Immature natural killer cell (primary cell): ENCODE measurements at regions not wholly inside any gene's neighbourhood (a gene's known extent, or its start where the extent isn't known, plus 50 kb on each side); places are given as distances from the start of the nearest gene placed in this dataset.

Experiments used
- DNase-seq, 3 donors: peaks; one replicate each; pipeline ENCODE4 v3.0.0; 2022; ENCODE audit warnings: mixed read lengths in 1 of 3
- H3K27ac Mint-ChIP-seq, 6 donors: one replicate each; pipeline ENCODE4 v1.8.0; 2020; ENCODE audit warnings: mixed read lengths in 6 of 6, mild to moderate bottlenecking in 5 of 6, inconsistent platforms in 4 of 6, moderate library complexity in 3 of 6
- H3K27me3 Mint-ChIP-seq, 3 donors: one replicate each; pipeline ENCODE4 v1.8.0; 2020 to 2021; ENCODE audit warnings: low read depth in 3 of 3, mild to moderate bottlenecking in 3 of 3, mixed read lengths in 3 of 3, moderate library complexity in 3 of 3, inconsistent platforms in 1 of 3
- H3K36me3 Mint-ChIP-seq, 3 donors: one replicate each; pipeline ENCODE4 v1.8.0; 2020; ENCODE audit warnings: mixed read lengths in 3 of 3, inconsistent platforms in 2 of 3, mild to moderate bottlenecking in 2 of 3
- H3K4me1 Mint-ChIP-seq, 2 donors: one replicate each; pipeline ENCODE4 v1.8.0; 2020; ENCODE audit warnings: inconsistent platforms in 2 of 2, mild to moderate bottlenecking in 2 of 2, mixed read lengths in 2 of 2, moderate library complexity in 1 of 2
- H3K4me3 Mint-ChIP-seq, 5 donors: one replicate each; pipeline ENCODE4 v1.8.0; 2020; ENCODE audit warnings: mild to moderate bottlenecking in 5 of 5, mixed read lengths in 5 of 5, inconsistent platforms in 3 of 5, moderate library complexity in 3 of 5
- H3K9me3 Mint-ChIP-seq, 6 donors: one replicate each; pipeline ENCODE4 v1.8.0; 2020; ENCODE audit warnings: mild to moderate bottlenecking in 6 of 6, mixed read lengths in 6 of 6, inconsistent platforms in 4 of 6, moderate library complexity in 3 of 6

DNA sequence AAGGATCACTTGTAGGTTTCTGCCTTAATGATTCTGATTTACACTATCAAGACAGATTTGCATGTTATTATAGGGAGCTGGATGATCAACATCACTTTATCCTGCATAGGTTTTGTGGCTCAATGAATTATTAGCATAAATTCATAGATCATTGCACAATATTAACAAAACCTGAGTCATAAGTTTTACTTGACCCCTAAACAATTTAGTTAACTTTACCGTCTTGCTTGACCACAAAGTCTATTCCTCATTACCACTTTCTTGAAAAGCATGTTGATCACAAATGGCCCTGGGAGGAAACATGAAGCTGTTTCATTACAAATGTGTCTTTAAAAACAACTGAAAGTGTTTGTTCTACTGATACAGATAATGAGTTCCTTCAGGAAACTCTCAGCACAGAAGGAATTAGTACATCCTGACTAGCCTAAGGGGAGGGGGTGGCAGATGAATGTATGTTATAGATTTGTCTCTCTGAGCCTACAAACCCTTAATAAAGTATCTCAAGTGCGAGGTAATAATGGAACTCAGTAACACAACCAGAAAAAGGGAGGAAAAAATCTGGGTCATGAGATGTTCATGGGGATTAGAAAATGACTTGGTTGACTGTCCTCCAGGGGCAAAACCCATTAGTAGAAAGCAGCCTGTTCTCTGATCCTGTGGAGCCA lies 303.4 kb downstream of the PIK3C3 start:
- no peak overlapping the region for H3K4me3 Mint-ChIP-seq
- no peaks in the 10 kb centered on the region for H3K36me3 Mint-ChIP-seq
- DNase-seq = no peak
- H3K27ac Mint-ChIP-seq = no peak overlapping the region
- no peaks in the 10 kb centered on the region for H3K27me3 Mint-ChIP-seq
- H3K9me3 Mint-ChIP-seq = peaks cover 9 to 23% (median 20%) of the 10 kb centered on the region in 6 donors
- no peaks in the 10 kb centered on the region for H3K4me1 Mint-ChIP-seq

DNA sequence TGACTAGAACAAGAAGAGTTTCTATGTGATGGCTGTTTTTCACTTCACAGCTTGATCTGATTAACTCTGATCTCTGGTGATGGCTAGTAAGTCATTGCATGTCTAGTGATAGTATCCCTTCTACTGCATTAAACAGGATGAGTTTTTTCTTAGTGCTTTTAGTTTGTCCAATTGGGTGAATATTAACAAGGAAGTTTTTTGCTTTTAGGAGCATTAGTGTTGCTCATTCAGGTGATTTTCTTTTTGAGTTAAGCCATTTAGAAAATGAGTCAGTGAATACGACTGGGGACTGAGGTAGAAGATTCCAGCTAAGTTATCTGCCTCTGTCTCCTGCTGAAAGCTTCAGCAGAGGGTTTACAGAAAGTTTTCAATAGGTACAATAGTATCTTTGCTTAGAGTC lies 306.7 kb downstream of the PIK3C3 start:
- DNase-seq = no peak
- Mint-ChIP-seq H3K9me3 (peaks cover 3 to 21% (median 8%) of the 10 kb centered on the region in 6 donors), H3K27ac (no peak overlapping the region), H3K4me1 (no peaks in the 10 kb centered on the region), H3K4me3 (no peak overlapping the region), H3K27me3 (peaks cover 0 to 4% (median 0%) of the 10 kb centered on the region in 3 donors), H3K36me3 (no peaks in the 10 kb centered on the region)

DNA sequence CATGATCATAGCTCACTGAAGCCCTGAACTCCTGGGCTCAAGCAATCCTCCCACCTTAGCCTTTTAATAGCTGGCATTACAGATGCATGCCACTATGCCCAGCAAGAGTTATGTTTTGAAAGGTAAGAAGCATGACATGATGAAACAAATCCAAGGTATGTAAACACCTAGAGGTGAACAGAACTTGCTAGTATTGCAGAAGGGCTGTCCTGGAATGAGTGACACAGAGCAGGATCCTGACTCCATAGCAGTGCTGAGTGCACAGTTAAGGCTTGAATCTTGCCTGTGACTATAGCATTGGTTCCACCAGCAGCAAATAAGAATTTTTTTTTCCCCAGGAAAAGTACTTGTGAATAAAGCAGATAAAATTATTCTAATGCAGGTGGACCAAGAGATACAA lies 309.5 kb downstream of the PIK3C3 start:
- peaks cover 4 to 19% (median 6%) of the 10 kb centered on the region in 6 donors for H3K9me3 Mint-ChIP-seq
- DNase-seq = no peak
- H3K27me3 Mint-ChIP-seq = peaks cover 0 to 4% (median 0%) of the 10 kb centered on the region in 3 donors
- H3K36me3 Mint-ChIP-seq = peaks cover 0 to 3% (median 0%) of the 10 kb centered on the region in 3 donors
- H3K4me3 Mint-ChIP-seq = no peak overlapping the region
- H3K27ac Mint-ChIP-seq = no peak overlapping the region
- H3K4me1 Mint-ChIP-seq = no peaks in the 10 kb centered on the region

DNA sequence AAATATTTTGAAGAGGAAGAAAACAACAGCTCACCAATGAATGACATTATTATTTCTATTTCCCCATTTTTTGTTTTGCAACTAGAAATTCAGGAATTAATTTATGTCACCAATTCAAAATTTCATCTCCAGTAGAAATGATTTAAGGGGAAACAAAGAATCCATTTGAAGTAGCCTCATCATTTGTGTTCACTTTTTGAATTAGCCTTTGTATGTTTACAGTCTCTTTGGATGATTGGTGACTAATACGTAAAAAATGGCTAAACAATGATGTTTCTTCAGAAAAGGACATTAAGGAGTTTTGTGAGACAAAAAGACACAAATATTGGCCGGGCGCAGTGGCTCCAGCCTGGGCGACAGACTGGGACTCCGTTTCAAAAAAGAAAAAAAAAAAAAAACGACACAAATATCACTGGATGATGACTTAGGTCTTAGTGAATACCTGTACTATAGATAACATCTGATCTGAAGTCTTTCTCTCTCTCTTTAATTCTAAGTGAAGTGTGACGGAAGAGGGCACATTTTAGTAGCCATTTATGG lies 313.2 kb downstream of the PIK3C3 start:
- Mint-ChIP-seq H3K27me3 (peaks cover 0 to 4% (median 0%) of the 10 kb centered on the region in 3 donors), H3K27ac (no peak overlapping the region), H3K36me3 (peaks cover 0 to 3% (median 0%) of the 10 kb centered on the region in 3 donors), H3K4me1 (no peaks in the 10 kb centered on the region), H3K9me3 (peaks cover 2 to 17% (median 4%) of the 10 kb centered on the region in 6 donors), H3K4me3 (no peak overlapping the region)
- no peak for DNase-seq

DNA sequence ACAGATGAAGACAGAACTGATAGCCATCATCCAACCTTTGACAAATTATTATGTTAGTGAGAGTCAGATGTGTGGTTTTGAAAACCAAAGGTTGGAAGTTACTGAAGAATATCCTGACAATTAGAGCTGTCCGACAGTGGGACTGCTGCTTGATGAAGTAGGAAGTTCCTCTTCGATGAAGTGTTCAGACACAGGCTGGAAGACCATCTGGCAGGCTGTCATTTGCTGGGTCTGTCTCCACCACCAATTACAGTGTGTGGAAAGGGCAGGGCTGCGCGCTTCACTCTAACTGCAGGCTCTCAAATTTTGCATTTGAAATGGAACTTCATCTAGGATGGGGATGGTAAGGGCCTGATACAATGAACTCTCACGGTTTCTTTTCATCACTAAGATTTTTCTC lies 313.8 kb downstream of the PIK3C3 start:
- no peak for DNase-seq
- H3K4me3 Mint-ChIP-seq = no peak overlapping the region
- H3K9me3 Mint-ChIP-seq = peaks cover 2 to 17% (median 4%) of the 10 kb centered on the region in 6 donors
- peaks cover 0 to 3% (median 0%) of the 10 kb centered on the region in 3 donors for H3K36me3 Mint-ChIP-seq
- peaks cover 0 to 2% (median 0%) of the 10 kb centered on the region in 3 donors for H3K27me3 Mint-ChIP-seq
- H3K27ac Mint-ChIP-seq = no peak overlapping the region
- H3K4me1 Mint-ChIP-seq = no peaks in the 10 kb centered on the region

DNA sequence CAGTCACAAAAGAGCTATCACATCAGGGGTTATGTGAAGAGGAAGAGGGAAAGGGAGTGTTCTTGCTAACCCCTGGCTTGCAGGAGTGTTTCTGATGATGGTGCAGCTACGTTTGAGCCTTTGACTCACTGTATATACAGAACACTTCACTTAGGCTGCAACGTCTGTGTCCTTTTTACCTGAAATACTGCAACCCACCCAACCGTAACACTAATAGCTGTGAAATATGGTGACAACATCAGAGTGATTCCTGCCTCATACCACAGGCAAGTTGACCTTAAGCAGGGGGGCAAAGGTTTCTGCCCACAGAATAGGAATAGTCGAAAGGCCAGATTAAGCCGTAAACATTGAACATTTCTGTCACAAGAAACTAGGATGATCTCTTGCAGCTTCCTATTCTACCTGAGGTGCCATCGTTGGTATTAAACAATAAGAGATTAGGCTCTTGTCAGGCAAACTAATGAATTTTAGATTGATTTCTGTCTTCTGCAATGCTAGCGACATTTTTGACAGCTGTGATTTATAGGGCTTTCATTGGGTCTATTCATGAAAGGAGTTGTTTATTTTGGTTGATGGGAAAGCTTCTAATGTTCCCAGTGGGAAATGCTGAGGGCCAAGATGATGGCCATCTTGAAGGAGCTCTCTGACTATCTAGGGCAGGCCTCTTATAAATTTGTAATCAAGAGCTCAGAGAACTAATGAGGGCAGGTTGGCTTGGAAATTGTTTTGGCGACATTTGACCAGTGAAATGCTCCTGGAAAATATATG lies 316.8 kb downstream of the PIK3C3 start:
- no peaks in the 10 kb centered on the region for H3K27me3 Mint-ChIP-seq
- DNase-seq = no peak
- peaks cover 0 to 12% (median 5%) of the 10 kb centered on the region in 6 donors for H3K9me3 Mint-ChIP-seq
- H3K4me1 Mint-ChIP-seq = no peaks in the 10 kb centered on the region
- no peak overlapping the region for H3K4me3 Mint-ChIP-seq
- H3K27ac Mint-ChIP-seq = no peak overlapping the region
- H3K36me3 Mint-ChIP-seq = peaks cover 0 to 3% (median 0%) of the 10 kb centered on the region in 3 donors

DNA sequence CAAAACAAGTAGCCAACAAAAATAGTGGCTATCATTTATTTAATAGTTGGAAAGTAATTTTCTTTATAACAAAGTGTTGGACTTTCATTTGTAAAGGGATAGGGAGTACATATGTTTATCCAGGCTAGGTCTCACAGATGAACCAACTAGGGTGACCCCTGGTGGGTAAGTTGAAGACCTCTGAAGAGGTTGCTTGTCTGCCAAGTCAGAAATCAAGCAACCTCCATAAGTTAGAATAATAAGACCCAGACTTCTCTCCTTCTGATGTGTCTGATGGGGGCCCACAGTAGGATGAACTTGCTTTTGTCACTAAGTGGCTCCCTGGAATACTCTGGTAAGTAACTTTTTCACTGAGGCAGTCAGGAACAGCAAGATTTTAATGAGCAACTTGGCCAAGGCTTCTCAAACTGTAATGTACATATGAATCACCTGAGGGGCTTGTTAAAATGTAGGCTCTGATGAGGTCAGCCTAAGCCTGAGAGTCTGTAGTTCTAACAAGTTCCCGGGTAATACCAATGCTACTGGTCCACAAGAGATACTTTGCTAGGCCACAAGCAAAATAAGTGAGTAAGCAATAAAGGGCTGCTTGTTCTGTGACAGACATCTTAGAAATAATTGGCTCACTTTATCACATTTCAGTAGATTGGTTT lies 319.6 kb downstream of the PIK3C3 start:
- H3K4me1 Mint-ChIP-seq = no peaks in the 10 kb centered on the region
- no peaks in the 10 kb centered on the region for H3K36me3 Mint-ChIP-seq
- H3K27me3 Mint-ChIP-seq = peaks cover 0 to 2% (median 0%) of the 10 kb centered on the region in 3 donors
- H3K27ac Mint-ChIP-seq = no peak overlapping the region
- H3K9me3 Mint-ChIP-seq = peaks cover 0 to 2% (median 0%) of the 10 kb centered on the region in 6 donors
- H3K4me3 Mint-ChIP-seq = no peak overlapping the region
- DNase-seq = no peak

DNA sequence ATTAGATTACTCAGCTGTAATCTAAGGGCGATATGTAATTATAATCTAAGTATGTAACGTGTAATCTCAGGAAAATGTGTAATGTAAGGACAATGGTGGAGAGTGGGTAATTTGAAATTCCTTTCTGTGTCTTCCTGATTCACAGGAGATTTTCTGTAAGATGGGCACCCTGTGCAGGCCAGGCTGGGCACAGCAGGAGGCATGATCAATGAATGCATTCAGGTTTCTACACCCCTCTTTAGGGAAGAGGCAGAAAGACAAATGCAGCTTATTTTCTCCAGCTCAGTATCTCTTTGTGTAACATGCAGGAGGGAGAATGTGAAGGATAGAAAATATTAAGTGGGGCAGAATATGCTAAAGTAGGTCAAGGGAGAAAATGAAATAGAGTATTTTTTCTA lies 320.1 kb downstream of the PIK3C3 start:
- no peaks in the 10 kb centered on the region for H3K36me3 Mint-ChIP-seq
- H3K27ac Mint-ChIP-seq = no peak overlapping the region
- H3K27me3 Mint-ChIP-seq = peaks cover 0 to 2% (median 0%) of the 10 kb centered on the region in 3 donors
- H3K4me1 Mint-ChIP-seq = no peaks in the 10 kb centered on the region
- no peak overlapping the region for H3K4me3 Mint-ChIP-seq
- H3K9me3 Mint-ChIP-seq = peaks cover 0 to 2% (median 0%) of the 10 kb centered on the region in 6 donors
- no peak for DNase-seq

DNA sequence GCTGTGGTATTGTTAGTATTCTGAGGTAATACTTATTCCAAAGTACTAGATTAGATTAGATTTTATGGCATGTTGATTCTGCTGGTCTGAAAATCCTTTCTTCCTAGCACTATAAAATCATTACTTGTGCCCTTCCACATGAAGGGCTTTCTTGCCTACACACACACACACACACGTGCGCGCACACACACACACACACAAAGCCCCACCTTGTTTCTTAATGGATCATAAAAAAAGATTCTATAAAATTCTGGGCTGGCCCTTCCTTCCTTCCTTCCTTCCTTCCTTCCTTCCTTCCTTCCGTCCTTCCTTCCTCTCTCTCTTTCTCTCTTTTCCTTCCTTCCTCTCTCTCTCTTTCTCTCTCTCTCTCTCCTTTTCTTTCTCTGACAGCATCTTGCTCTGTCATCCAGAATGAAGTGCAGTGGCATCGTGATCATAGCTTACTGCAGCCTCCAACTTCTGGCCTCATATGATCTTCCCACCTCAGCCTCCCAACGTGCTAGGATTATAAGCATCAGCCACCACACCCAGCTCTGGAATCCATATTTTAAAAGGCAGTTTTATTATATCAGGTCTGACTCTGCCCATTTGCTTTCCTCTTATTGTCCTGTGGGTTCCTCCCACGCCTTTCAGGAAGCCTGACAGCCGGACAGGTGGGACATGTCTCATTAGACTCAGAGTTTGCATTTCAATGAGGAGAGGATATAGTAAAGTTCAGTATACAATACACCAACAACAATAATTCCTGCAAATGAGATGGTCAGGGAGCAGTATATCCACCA lies 321.1 kb downstream of the PIK3C3 start:
- DNase-seq = no peak
- peaks cover 0 to 2% (median 0%) of the 10 kb centered on the region in 6 donors for H3K9me3 Mint-ChIP-seq
- no peak overlapping the region for H3K4me3 Mint-ChIP-seq
- H3K4me1 Mint-ChIP-seq = no peaks in the 10 kb centered on the region
- no peak overlapping the region for H3K27ac Mint-ChIP-seq
- peaks cover 0 to 2% (median 0%) of the 10 kb centered on the region in 3 donors for H3K27me3 Mint-ChIP-seq
- H3K36me3 Mint-ChIP-seq = no peaks in the 10 kb centered on the region

DNA sequence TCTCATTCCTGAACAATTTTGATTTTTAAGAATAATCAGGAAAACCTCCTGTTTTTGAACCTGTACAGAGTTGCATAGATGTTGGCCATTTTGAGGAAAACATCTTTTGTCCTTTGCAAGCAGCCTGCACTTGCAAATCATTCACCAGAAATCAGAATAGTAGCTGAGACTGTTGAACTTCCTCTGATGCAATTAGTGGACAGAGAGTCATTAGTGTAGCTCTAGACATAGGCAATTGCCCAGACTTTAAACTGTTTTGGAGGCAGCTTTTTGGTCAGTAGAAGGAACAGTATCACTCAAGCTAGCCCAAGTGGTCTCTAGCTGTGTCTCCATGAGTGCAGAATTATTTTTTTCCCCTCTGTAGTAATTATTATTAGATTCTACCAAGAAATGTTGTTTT lies 326.1 kb downstream of the PIK3C3 start:
- DNase-seq = no peak
- Mint-ChIP-seq H3K27ac (no peak overlapping the region), H3K4me3 (no peak overlapping the region), H3K4me1 (no peaks in the 10 kb centered on the region), H3K36me3 (no peaks in the 10 kb centered on the region), H3K27me3 (peaks cover 0 to 2% (median 2%) of the 10 kb centered on the region in 3 donors), H3K9me3 (peaks cover 0 to 5% (median 2%) of the 10 kb centered on the region in 6 donors)

DNA sequence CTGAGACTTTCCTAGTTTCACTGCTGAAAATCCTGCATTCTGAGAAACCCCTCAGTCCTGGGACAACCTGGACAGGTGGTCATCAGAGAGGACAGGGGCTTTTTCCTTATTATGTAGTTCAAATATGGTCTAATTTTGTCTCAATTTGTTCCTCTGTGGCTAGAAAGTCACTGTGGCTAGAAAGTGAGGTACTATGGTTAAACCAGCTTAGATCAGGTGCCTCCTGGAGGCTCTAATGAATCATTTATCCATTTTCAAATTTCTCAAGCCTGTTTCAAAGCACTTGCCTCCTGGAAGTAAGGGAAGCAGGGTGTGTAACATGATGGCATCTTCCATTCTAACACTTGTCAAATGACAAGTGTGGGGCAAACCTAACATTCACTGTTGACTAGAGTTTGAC lies 326.8 kb downstream of the PIK3C3 start:
- Mint-ChIP-seq H3K27me3 (peaks cover 0 to 2% (median 2%) of the 10 kb centered on the region in 3 donors), H3K36me3 (no peaks in the 10 kb centered on the region), H3K9me3 (peaks cover 0 to 5% (median 2%) of the 10 kb centered on the region in 6 donors), H3K4me3 (no peak overlapping the region), H3K27ac (no peak overlapping the region), H3K4me1 (no peaks in the 10 kb centered on the region)
- DNase-seq = no peak

DNA sequence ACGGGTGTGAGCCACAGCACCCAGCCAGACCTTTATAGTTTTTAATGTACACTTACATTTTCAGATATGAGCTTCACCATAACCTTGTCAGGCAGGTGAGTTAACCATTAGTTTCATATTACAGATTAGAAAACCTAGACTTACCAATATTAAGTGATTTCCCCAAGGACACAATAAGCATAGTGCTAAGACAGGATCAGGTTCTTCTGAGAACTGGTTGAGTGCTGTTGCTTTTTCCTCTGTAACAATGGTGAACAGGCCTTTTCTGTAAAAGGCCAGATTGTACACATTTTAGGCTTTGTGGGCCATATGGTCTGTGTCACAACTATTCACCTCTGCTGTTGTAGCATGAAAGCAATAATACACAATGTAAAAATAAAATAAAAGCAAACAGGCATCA lies 332.0 kb downstream of the PIK3C3 start:
- Mint-ChIP-seq H3K27me3 (peaks cover 0 to 2% (median 0%) of the 10 kb centered on the region in 3 donors), H3K36me3 (no peaks in the 10 kb centered on the region), H3K9me3 (peaks cover 0 to 9% (median 3%) of the 10 kb centered on the region in 6 donors), H3K4me1 (no peaks in the 10 kb centered on the region), H3K4me3 (no peak overlapping the region), H3K27ac (no peak overlapping the region)
- no peak for DNase-seq

DNA sequence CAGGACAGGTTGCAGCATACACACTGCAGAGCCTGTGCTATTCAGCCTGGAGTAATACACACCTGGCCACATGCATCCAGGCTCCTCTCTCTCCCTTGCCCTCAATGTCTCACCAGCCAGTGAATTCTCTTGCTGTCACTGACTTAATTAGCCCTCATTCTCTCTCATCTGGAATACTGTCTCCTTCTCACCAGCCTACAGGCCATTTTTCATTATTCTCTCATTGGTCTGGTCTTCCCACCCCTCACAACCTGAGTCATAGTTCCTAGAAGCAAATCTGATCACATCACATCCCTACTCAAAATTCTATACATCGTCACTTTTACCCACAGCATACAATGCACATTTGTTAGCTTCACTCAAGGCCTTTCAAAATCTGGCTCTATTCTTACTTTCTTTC lies 333.1 kb downstream of the PIK3C3 start:
- no peak for DNase-seq
- Mint-ChIP-seq H3K4me3 (no peak overlapping the region), H3K27ac (no peak overlapping the region), H3K4me1 (no peaks in the 10 kb centered on the region), H3K9me3 (peaks cover 0 to 15% (median 5%) of the 10 kb centered on the region in 6 donors), H3K27me3 (peaks cover 0 to 2% (median 0%) of the 10 kb centered on the region in 3 donors), H3K36me3 (no peaks in the 10 kb centered on the region)
